ENCODE measurements at regions not wholly inside any gene's neighbourhood (a gene's known extent, or its start where the extent isn't known, plus 50 kb on each side); places are given as distances from the start of the nearest gene placed in this dataset.
"Not testable (repeated sequence)": the region's sequence is repeated elsewhere in the genome, so short reads cannot be mapped to it uniquely, and the experiment has no call there.

DNA sequence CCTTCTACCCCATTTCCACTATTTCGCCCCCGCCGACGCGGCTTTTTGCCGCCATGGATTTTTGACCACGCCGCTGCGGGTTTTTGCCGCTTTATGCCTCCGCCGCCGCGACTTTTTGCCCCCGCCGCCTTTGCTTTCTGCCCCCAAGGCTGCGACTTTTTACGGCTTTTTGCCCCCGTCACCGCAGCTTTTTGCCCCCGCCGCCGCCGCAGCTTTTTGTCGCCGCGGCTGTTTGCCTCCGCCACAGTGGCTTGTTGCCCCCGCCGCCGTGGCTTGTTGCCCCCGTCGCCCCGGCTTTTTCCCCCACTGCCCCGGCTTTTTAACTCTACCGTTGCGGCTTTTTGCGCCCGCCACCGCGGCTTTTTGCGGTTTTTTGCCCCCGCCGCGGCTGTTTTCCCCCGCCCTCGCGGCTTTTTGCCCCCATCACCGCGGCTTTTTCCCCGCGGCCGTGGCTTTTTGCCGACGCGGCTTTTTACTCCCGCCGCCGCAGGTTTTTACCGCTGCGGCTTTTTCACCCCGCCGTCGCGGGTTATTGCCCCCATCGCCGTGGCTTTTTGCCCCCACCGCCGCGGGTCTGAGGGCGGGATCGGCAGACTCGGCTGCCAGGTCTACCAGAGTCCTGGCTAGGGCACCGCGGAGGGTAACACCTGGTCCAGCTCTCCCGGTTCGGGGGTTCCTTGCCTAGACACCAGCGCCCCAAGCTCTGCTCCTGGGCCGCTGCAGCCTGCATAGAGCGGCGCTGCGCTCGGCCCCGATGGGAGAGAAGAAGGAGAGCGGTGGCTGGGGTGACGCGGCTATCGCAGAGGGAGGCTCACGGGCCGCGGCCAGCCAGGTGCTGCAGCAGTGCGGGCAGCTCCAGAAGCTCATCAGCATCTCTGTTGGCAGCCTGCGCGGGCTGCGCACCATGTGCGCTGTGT is 562.7 kb upstream of the WSB1 start:
- no peak for DNase-seq (ENCODE audit: low read depth)

DNA sequence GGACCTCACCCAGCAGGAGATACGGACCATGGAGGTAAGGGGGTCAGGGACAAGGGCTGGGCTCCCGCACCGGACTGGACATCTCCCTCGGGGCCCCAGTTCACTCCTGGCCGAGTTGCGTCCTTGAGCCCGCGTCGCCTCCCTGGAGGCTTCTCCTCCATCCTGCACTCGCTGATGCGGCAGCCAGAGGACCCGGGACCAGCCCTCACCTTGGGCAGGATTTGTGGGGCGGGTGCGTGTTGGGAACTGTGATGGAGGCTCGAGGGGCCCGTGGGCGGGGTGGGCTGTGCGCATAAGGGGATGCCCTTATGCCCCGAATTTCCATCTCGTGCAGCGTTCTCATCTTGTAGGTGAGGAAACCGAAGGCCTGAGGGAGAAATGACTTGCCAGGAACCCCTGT is 562.0 kb upstream of the WSB1 start:
- not testable (repeated sequence) for DNase-seq (ENCODE audit: low read depth)

DNA sequence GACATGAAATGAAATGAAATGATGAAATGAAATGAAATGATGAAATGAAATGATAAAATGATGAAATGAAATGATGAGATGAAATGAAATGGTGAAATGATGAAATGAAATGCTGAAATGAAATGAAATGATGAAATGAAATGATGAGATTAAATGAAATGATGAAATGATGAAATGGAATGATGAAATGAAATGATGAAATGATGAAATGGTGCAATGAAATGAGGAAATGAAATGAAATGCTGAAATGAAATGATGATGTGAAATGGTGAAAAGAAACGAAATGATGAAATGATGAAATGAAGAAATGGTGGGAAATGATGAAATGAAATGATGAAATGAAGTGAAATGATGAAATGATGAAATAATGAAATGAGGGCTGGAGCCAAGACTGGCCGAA is 559.1 kb upstream of the WSB1 start:
- DNase-seq (ENCODE audit: low read depth): not testable (repeated sequence)

DNA sequence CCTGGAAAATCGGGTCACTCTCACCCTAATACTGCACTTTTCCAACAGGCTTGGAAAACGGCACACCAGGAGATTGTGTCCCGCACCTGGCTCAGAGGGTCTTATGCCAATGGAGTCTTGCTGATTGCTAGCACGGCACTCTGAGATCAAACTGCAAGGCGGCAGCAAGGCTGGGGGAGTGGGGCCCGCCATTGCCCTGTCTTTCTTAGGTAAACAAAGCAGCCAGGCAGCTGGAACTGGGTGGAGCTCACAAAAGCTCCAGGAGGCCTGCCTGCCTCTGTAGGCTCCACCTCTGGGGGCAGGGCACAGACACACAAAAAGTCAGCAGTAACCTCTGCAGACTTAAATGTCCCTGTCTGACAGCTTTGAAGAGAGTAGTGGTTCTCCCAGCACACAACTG is 557.9 kb upstream of the WSB1 start:
- not testable (repeated sequence) for DNase-seq (ENCODE audit: low read depth)

DNA sequence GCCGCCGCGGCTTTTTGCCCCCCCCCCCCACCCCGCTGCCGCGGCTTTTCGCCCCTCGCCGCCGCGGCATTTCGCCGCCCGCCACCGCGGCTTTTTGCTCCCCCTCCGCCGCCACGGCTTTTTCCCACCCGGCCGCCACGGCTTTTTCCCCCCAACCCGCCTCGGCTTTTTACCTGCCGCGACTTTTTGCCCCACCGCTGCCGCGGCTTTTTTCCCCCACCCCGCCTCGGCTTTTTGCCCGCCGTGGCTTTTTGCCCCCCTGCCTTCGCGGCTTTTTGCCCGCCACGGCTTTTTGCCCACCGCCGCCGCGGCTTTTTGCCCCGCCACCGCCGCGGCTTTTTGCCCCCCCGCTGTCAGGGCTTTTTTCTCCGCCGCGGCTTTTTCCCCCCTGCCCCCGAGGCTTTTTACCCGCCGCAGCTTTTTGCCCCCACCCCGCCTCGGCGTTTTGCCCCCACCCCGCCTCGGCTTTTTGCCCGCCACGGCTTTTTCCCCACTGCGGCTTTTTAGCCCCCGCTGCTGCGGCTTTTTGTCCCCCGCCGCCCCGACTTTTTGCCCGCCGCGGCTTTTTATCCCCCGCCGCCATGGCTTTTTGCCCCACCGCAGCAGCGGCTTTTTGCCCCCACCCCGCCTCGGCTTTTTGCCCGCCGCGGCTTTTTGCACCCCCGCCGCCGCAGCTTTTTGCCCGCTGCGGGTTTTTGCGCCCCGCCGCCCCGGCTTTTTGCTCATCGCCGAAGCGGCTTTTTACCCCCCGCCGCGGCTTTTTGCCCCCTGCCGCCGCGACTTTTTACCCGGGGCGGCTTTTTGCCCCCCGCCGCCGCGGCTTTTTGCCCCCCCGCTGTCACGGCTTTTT is 527.8 kb upstream of the WSB1 start:
- DNase-seq (ENCODE audit: low read depth): no peak

DNA sequence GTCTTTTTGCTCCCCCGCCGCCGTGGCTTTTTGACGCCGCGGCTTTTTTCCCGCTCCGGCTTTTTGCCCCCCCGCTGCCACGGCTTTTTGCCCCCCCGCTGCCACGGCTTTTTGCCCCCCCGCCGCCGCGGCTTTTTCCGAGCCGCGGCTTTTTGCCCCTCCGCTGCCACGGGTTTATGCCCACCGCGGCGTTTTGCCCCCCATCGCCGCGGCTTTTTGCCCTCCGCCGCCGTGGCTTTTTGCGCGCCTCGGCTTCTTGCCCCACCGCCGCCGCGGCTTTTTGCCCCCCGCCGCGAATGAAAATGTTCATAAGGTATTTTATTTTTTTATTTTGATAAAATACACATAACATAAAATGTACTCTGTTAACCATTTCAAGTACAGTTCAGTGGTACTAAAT is 527.2 kb upstream of the WSB1 start:
- DNase-seq (ENCODE audit: low read depth): no peak

DNA sequence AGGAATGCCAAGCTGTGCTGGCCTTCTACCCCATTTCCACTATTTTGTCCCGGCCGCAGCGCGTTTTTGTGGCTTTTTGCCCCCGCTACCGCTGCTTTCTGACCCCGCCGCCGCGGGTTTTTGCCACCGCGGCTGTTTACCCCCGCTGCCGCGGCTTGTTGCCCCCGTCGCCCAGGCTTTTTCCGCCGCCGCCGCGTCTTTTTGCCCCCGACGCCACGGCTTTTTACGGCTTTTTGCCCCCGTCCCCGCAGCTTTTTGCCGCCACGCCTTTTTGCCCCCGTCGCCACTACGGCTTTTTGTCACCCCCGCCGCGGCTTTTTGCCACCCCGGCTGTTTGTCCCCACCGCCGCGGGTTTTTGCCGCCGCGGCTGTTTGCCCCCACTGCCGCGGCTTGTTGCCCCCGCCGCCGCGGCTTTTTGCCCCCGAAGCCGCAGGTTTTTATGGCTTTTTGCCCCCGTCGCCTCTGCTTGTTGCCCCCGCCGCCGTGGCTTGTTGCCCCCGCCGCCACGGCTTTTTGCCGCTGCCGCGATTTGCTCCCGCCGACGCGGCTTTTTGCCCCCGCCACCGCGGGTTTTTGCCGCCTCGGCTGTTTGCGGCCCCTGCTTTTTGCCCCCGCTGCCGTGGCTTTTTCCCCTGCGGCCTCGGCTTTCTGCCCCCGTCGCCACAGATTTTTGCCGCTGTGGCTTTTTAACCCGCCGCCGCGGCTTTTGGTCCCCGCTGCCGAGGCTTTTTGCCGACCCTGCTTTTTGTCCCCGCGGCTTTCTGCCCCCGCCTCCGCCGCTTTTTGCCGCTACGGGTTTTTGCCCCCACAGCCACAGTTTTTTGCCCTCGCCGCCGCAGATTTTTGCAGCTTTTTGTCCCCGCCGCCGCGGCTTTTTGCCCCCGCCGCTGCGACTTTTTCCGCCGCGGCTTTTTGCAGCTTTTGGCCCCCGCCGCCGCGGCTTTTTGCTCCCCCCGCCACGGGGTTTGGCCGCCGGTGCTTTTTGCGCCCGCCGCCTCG is 520.4 kb upstream of the WSB1 start:
- no peak for DNase-seq (ENCODE audit: low read depth)

DNA sequence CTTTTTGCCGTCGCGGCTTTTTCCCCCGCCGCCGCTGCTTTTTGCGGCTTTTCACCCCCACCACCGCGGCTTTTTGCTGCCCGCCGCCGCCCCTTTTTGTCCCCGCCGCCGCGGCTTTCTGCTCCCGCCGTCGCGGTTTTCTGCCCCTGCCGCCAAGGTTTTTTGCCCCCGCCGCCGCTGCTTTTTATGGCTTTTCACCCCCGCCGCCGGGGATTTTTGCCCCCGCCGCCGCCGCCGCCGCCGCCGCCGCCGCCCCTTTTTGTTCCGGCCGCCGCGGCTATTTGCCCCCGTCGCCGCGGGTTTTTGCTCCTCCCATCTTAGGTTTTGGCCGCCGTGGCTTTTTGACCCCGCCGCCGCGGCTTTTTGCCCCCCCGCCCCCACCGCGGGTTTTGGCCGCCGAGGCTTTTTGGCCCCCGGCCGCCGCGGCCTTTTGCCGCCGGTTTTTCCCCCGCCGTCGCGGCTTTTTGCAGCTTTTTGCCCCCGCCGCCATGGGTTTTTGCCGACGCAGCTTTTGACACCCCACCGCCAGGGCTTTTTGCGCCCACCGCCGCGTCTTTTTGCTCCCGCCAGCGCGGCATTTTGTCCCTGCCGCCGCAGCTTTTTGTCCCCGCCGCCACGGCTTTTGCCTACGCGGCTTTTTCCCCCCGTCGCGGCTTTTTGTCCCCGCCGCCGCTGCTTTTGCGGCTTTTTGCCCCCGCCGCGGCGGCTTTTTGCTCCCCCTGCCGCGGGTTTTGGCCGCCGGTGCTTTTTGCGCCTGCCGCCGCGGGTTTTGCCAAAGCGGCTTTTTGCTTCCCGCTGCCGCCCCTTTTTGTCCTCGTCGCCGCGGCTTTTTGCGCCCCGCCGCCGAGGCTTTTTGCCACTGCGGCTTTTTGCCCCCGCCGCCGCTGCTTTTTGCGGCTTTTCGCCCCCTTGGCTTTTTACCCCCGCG is 519.4 kb upstream of the WSB1 start:
- DNase-seq (ENCODE audit: low read depth): no peak

DNA sequence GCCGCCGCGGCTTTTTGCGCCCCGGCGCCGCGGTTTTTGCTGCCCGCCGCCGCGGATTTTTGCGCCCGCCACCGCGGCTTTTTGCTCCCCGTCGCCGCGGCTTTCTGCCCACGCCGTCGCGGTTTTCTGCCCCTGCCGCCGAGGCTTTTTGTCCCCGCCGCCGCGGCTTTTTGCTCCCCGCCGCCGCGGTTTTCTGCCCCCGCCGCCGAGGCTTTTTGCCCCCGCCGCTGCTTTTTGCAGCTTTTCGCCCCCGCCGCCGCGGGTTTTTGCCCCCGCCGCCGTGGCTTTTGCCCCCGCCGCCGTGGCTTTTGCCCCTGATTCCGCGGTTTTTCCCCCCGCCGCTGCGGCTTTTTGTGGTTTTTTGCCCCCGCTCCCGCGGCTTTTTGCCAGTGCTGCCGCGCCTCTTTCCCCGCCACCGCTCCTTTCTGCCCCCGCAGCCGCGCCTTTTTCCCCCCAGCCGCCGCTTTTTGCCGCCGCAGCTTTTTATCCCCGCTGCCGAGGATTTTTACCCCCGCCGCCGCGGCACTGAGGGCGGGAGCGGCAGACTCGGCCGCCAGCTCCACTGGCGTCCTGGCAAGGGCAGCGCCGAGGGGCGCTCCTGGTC is 518.6 kb upstream of the WSB1 start:
- DNase-seq (ENCODE audit: low read depth): no peak

DNA sequence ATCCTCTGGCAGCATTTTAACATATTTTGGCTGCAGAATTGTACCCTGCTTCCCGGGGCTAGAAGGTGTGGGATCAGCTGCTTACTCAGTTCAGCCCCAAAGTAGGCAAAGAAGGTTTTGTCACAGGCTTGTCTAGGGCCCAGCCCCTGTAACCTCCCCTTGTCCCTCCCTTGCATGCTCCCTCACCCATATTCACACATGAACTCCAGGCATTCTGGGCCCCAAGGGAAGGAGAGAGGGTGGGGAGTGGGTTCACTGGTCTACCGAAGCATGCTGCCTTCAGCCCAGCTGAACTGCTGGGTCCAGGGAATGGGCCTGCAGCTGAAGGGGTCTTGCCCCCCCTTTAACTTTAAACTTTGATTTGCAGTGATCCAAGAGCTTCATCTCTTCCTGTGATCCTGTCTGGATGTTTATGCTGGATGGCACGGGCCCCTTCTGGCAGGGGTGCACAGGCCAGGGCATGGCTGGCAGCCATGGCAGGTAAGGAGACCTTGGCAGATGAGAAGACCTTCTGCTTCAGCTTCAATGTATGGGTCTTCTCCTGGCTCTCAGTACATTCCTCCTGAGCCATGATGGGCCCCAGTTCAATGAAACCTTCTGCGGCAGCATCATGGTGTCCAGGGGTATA is 513.6 kb upstream of the WSB1 start:
- not testable (repeated sequence) for DNase-seq (ENCODE audit: low read depth)

DNA sequence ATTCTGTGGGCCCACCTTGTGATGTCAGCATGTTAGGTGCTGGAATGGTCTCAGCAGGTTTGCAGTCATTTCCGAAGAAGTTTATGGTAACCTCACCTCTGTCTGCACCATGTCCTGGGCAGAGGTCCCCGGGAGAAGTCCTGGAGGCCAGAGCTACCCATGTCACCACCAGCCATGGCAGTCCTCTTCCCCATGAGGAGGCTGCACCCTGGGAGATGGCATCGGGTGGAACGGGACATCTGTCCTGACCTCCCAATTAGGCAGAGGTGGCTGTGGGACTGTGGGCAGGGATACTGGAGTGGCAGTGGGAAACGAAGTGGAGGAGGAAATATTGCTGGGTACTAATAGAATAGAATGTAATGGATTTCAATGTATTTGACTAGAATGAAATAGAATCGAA is 511.8 kb upstream of the WSB1 start:
- DNase-seq (ENCODE audit: low read depth): no peak

DNA sequence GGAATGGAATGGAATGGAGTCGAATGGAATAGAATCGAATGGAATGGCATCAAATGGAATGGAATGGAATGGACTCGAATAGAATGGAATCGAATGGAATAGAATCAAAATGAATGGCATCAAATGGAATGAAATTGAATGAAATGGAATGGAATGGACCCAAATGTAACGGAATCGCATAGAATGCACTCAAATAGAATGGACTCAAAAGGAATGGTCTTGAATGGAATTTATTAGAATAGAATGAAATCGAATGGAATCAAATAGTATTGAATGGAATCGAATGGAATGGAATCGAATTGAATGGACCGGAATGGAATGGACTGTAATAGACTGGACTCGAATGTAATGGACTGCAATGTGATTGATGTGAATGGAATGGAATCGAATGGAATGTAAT is 501.4 kb upstream of the WSB1 start:
- peak; percentile 19 for DNase-seq (ENCODE audit: low read depth)

DNA sequence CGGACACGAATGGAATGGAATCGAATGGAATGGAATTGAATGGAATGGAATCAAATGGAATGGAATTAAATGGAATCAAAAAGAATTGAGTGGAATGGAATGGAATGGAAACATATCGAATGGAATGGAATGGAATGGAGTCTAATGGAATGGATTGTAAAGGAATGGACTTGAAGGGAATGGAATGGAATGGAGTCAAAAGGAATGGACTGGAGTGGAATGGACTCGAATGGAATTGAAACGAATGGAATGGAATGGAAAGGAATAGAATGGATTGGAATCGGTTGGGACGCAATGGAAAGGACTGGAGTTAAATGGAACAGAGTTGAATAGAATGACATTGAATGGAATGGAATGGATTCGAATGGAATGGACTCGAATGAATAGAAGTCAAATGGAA is 486.9 kb upstream of the WSB1 start:
- DNase-seq (ENCODE audit: low read depth): no peak

DNA sequence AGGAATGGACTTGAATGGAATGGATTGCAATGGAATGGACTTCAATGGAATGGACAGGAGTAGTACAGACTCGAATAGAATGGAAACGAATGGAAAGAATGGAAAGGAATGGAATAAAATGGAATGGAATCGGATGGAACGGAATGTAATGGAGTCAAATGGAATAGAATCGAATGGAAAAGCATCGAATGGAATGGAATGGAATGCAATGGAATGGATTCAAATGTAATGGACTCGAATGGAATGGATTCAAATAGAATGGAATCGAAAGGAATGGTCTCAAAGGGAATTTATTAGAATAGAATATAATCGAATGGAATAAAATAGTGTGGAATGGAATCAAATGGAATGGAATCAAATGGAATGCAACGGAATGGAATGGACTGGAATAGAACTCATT is 484.9 kb upstream of the WSB1 start:
- peak; percentile 1 for DNase-seq (ENCODE audit: low read depth)

DNA sequence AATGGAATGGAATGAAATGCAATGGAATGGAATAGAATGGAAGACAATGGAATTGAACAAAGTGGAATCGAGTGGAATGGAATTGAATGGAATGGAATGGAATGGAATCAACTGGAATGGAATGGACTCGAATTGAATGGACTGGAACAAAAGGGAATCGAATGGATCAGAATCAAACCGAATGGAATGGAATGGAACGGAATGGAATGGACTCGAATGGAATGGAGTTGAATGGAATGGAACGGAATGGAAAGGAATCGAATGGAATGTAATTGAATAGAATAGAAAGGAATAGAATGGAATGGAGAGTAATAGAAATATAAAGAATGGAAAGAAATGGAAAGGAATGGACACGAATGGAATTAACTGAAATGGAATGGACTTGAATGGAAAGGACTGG is 475.2 kb upstream of the WSB1 start:
- DNase-seq (ENCODE audit: low read depth): no peak
